B cell (primary cell): ENCODE measurements at regions not wholly inside any gene's neighbourhood (a gene's known extent, or its start where the extent isn't known, plus 50 kb on each side); places are given as distances from the start of the nearest gene placed in this dataset.

ENCODE experiments used
- ATAC-seq: fragments of 200-7000 bp; cut with Tn5 transposase; one replicate; pipeline ENCODE4 v1.10.0; 2021; ENCODE audit warnings: low read depth, mild to moderate bottlenecking, moderate number of reproducible peaks, moderate library complexity
- CTCF ChIA-PET: fragments of 350-600 bp; sonication (Branson Sonifier 250); formaldehyde crosslinking; loops from one replicate; lab custom pipeline; 2021; ENCODE audit warnings: antibody characterized with exemption, inconsistent platforms; lab: Charles Lee
- POLR2A ChIA-PET: fragments of 350-600 bp; sonication (Branson Sonifier 250); formaldehyde crosslinking; loops from one replicate; lab custom pipeline; 2021; ENCODE audit warnings: antibody characterized with exemption; lab: Charles Lee
- DNase-seq: peaks from one replicate; pipeline ENCODE4 v3.0.0; 2013
- H2AFZ ChIP-seq: 2 replicates; pipeline ENCODE4 v1.6.1; 2012; ENCODE audit warnings: mild to moderate bottlenecking, low read depth, low read length; ENCODE audit not compliant: insufficient read depth, poor library complexity, severe bottlenecking
- H3K27ac ChIP-seq, 2 donors: 1 replicate in 1 of 2; 2 replicates in 1 of 2; pipeline ENCODE4 v1.5.1; 2012 to 2013; ENCODE audit warnings: low read length in 2 of 2, mild to moderate bottlenecking in 2 of 2, moderate library complexity in 1 of 2
- H3K27me3 ChIP-seq, 4 experiments: fragments of 200-600 bp in 1 of 4; sonication (generic) in 1 of 4; replicated peaks in 1 of 4; 1 replicate in 2 of 4; 2 replicates in 2 of 4; pipeline versions ENCODE4 v1.6.1 to v1.7.0; 2013 to 2016; ENCODE audit warnings: low read length in 3 of 4, mild to moderate bottlenecking in 2 of 4, mixed read lengths in 1 of 4, moderate library complexity in 1 of 4; ENCODE audit not compliant: insufficient read depth in 4 of 4, control insufficient read depth in 3 of 4; ENCODE audit errors: control extremely low read depth in 1 of 4
- H3K36me3 ChIP-seq, 2 experiments: replicated peaks in 1 of 2; 1 replicate in 1 of 2; 2 replicates in 1 of 2; pipeline versions ENCODE4 v1.6.1 to v1.7.1; 2013; ENCODE audit warnings: low read length in 1 of 2; ENCODE audit not compliant: insufficient read depth in 2 of 2, control insufficient read depth in 1 of 2; ENCODE audit errors: control extremely low read depth in 1 of 2, extremely low read depth in 1 of 2
- H3K4me1 ChIP-seq, 2 donors: fragments of 200-600 bp in 1 of 2; sonication (generic) in 1 of 2; 1 replicate in 1 of 2; 2 replicates in 1 of 2; pipeline versions ENCODE4 v1.5.1 to v1.6.1; 2013 to 2017; ENCODE audit warnings: low read length in 2 of 2; ENCODE audit not compliant: control insufficient read depth in 2 of 2, insufficient read depth in 2 of 2
- H3K4me2 ChIP-seq: replicated peaks from 2 replicates; pipeline ENCODE3; 2012; ENCODE audit warnings: mild to moderate bottlenecking, low read depth, low read length; ENCODE audit not compliant: poor library complexity, severe bottlenecking
- H3K4me3 ChIP-seq, 5 experiments: fragments of 200-600 bp in 1 of 5; sonication (generic) in 1 of 5; 1 replicate in 3 of 5; 2 replicates in 2 of 5; pipeline versions ENCODE4 v1.5.1 to v1.7.0; 2011 to 2016; ENCODE audit warnings: low read length in 4 of 5, mild to moderate bottlenecking in 4 of 5, low read depth in 2 of 5, control low read depth in 1 of 5, moderate library complexity in 1 of 5; ENCODE audit not compliant: insufficient read depth in 1 of 5; ENCODE audit errors: control extremely low read depth in 1 of 5, extremely low read depth in 1 of 5
- H3K79me2 ChIP-seq: fragments of 200-600 bp; sonication (generic); one replicate; pipeline ENCODE4 v1.6.0; 2016; ENCODE audit warnings: low read length; ENCODE audit not compliant: control insufficient read depth, insufficient read depth
- H3K9ac ChIP-seq: fragments of 200-600 bp; sonication (generic); 2 replicates; pipeline ENCODE4 v1.6.1; 2017; ENCODE audit warnings: mild to moderate bottlenecking, low read length, moderate library complexity
- H3K9me3 ChIP-seq, 3 donors: one replicate each; pipeline versions ENCODE4 v1.6.1 to v1.7.1; 2013; ENCODE audit warnings: low read length in 2 of 3; ENCODE audit not compliant: control insufficient read depth in 2 of 3, insufficient read depth in 1 of 3; ENCODE audit errors: control extremely low read depth in 1 of 3
- H4K20me1 ChIP-seq: 2 replicates; pipeline ENCODE4 v1.6.0; 2012; ENCODE audit warnings: mild to moderate bottlenecking, low read length; ENCODE audit not compliant: insufficient read depth, control insufficient read depth, poor library complexity, severe bottlenecking
- H3K27ac Mint-ChIP-seq: one replicate; pipeline ENCODE4 v1.8.0; 2021; ENCODE audit warnings: mixed read lengths
- H3K27me3 Mint-ChIP-seq: one replicate; pipeline ENCODE4 v1.8.0; 2021; ENCODE audit warnings: mixed read lengths
- H3K4me1 Mint-ChIP-seq: one replicate; pipeline ENCODE4 v1.8.0; 2021; ENCODE audit warnings: mixed read lengths
- H3K4me3 Mint-ChIP-seq: one replicate; pipeline ENCODE4 v1.8.0; 2021; ENCODE audit warnings: mixed read lengths
- H3K9me3 Mint-ChIP-seq: one replicate; pipeline ENCODE4 v1.8.0; 2022; ENCODE audit warnings: mixed read lengths; ENCODE audit not compliant: insufficient read depth
- CTCF ChIP-seq: fragments of 200-600 bp; IDR thresholded peaks from one replicate; pipeline ENCODE4 v1.8.0; 2022; ENCODE audit warnings: antibody characterized with exemption, mild to moderate bottlenecking
- EZH2 ChIP-seq: IDR thresholded peaks from 2 replicates; pipeline ENCODE4 v1.6.1; 2012; ENCODE audit warnings: borderline replicate concordance, low read depth, mild to moderate bottlenecking, moderate library complexity, low read length; ENCODE audit not compliant: insufficient read depth, poor library complexity, severe bottlenecking
- WGBS: methylation state at CpG from one replicate; pipeline ENCODE4 v1.1.5; 2013; ENCODE audit warnings: missing lambda C conversion rate; ENCODE audit not compliant: insufficient coverage; 5-methylcytosine and 5-hydroxymethylcytosine counted together
- intact Hi-C: fragments of 100-400 bp; cut with micrococcal nuclease; formaldehyde crosslinking; loops from one replicate; pipeline ENCODE4 v1.10.0; 2022

GRCh38 chr17:5819921-5820685, 235.8 kb upstream of the NLRP1 start:
- H3K9me3 Mint-ChIP-seq: no peaks in the 10 kb centered on the region
- Histone ChIP-seq H3K9ac (no peak overlapping the region), H3K4me1 (no peaks in the 10 kb centered on the region), H3K9me3 (no peaks in the 10 kb centered on the region), H2AFZ (no peak overlapping the region), H3K4me2 (no peak overlapping the region), H3K27ac (no peak overlapping the region), H3K79me2 (no peaks in the 10 kb centered on the region), H3K27me3 (peaks cover 0 to 10% (median 0%) of the 10 kb centered on the region in 4 experiments), H3K4me3 (no peak overlapping the region), H4K20me1 (no peaks in the 10 kb centered on the region), H3K36me3 (no peaks in the 10 kb centered on the region)
- no peak overlapping the region for H3K4me3 Mint-ChIP-seq
- H3K4me1 Mint-ChIP-seq: no peaks in the 10 kb centered on the region
- H3K27me3 Mint-ChIP-seq: peaks cover 56% of the 10 kb centered on the region
- 87% methylated on average over 9 of the region's 13 CpGs for WGBS
- TF ChIP-seq EZH2 (no peak), CTCF (no peak)
- DNase-seq: no peak
- POLR2A ChIA-PET: no interaction called here
- intact Hi-C loops: no loop called here
- CTCF ChIA-PET: no interaction called here
- H3K27ac Mint-ChIP-seq: no peak overlapping the region
- ATAC-seq: no peak

GRCh38 chr17:5820721-5821456, 236.6 kb upstream of the NLRP1 start:
- Histone ChIP-seq H3K36me3 (no peaks in the 10 kb centered on the region), H3K4me3 (no peak overlapping the region), H3K79me2 (no peaks in the 10 kb centered on the region), H4K20me1 (no peaks in the 10 kb centered on the region), H3K4me2 (no peak overlapping the region), H3K9ac (no peak overlapping the region), H3K9me3 (peaks cover 0 to 3% (median 0%) of the 10 kb centered on the region in 3 donors), H3K4me1 (no peaks in the 10 kb centered on the region), H3K27ac (no peak overlapping the region), H2AFZ (no peak overlapping the region), H3K27me3 (peaks cover 0 to 15% (median 0%) of the 10 kb centered on the region in 4 experiments)
- ATAC-seq (no peak), DNase-seq (no peak)
- Mint-ChIP-seq H3K27ac (no peak overlapping the region), H3K27me3 (peaks cover 49% of the 10 kb centered on the region), H3K4me3 (no peak overlapping the region), H3K9me3 (no peaks in the 10 kb centered on the region), H3K4me1 (no peaks in the 10 kb centered on the region)
- WGBS: 86% methylated on average over 5 of the region's 10 CpGs
- TF ChIP-seq CTCF: no peak
- TF ChIP-seq EZH2: no peak
- ChIA-PET POLR2A (no interaction called here), CTCF (no interaction called here)
- intact Hi-C loops: no loop called here
